H1 (cell line): ENCODE measurements at regions not wholly inside any gene's neighbourhood (a gene's known extent, or its start where the extent isn't known, plus 50 kb on each side); places are given as distances from the start of the nearest gene placed in this dataset.

Source experiments
- CTCF ChIA-PET: fragments of 300-600 bp; sonication (Branson Sonifier 250); formaldehyde crosslinking; loops from one replicate; lab custom pipeline; 2021; ENCODE audit not compliant: partially characterized antibody; lab: Charles Lee
- POLR2A ChIA-PET: fragments of 300-600 bp; sonication (Branson Sonifier 250); formaldehyde crosslinking; loops from one replicate; lab custom pipeline; 2021; ENCODE audit warnings: inconsistent platforms; ENCODE audit not compliant: partially characterized antibody; lab: Charles Lee
- DNase-seq, 2 experiments: peaks; one replicate each; pipeline versions ENCODE4 v3.0.0 to v3.0.0-alpha.2; 2010 to 2022; ENCODE audit warnings: low spot score in 2 of 2, low read depth in 1 of 2, mixed read lengths in 1 of 2
- FAIRE-seq: peaks from 2 replicates; lab custom pipeline; 2011; peaks lifted over from hg19 to GRCh38; lab: Jason Lieb, UNC
- H2AFZ ChIP-seq: 2 replicates; pipeline ENCODE4 v1.8.1; 2012; ENCODE audit warnings: low read length, inconsistent platforms
- H2AK5ac ChIP-seq: 2 replicates; pipeline ENCODE4 v1.6.1; 2013; ENCODE audit warnings: low read depth, low read length
- H2BK120ac ChIP-seq: replicated peaks from 2 replicates; pipeline ENCODE3; 2013; ENCODE audit warnings: low read depth, low read length, inconsistent platforms
- H2BK12ac ChIP-seq: 2 replicates; pipeline ENCODE4 v1.6.1; 2013; ENCODE audit warnings: low read depth, low read length
- H2BK15ac ChIP-seq: 2 replicates; pipeline ENCODE4 v1.6.1; 2013; ENCODE audit warnings: low read length
- H2BK20ac ChIP-seq: 2 replicates; pipeline ENCODE4 v1.6.1; 2013; ENCODE audit warnings: low read length
- H2BK5ac ChIP-seq: 2 replicates; pipeline ENCODE4 v1.6.1; 2013; ENCODE audit warnings: low read depth, low read length
- H3K14ac ChIP-seq: 2 replicates; pipeline ENCODE4 v1.6.1; 2013; ENCODE audit warnings: inconsistent platforms; ENCODE audit not compliant: insufficient read length
- H3K18ac ChIP-seq: 2 replicates; pipeline ENCODE4 v1.6.1; 2013; ENCODE audit warnings: low read length; ENCODE audit errors: extremely low read depth
- H3K23ac ChIP-seq: 2 replicates; pipeline ENCODE4 v1.6.1; 2013; ENCODE audit warnings: inconsistent platforms; ENCODE audit not compliant: insufficient read length
- H3K23me2 ChIP-seq: 2 replicates; pipeline ENCODE4 v1.6.1; 2013; ENCODE audit warnings: low read depth, low read length
- H3K27ac ChIP-seq: 2 replicates; pipeline ENCODE4 v1.6.1; 2011; ENCODE audit warnings: low read depth, low read length, inconsistent platforms
- H3K27me3 ChIP-seq, 4 experiments: replicated peaks in 1 of 4; 1 replicate in 1 of 4; 2 replicates in 3 of 4; pipeline versions ENCODE4 v1.6.1 to v1.8.1; 2011 to 2013; ENCODE audit warnings: low read length in 3 of 4, mild to moderate bottlenecking in 3 of 4, inconsistent platforms in 2 of 4, mixed read lengths in 2 of 4, moderate library complexity in 1 of 4; ENCODE audit not compliant: control insufficient read depth in 3 of 4, insufficient read depth in 3 of 4; ENCODE audit errors: extremely low read depth in 1 of 4
- H3K36me3 ChIP-seq, 4 experiments: 2 replicates each; pipeline versions ENCODE4 v1.6.1 to v1.8.1; 2011 to 2013; ENCODE audit warnings: mild to moderate bottlenecking in 4 of 4, low read length in 3 of 4, moderate library complexity in 2 of 4, control low read depth in 1 of 4, inconsistent platforms in 1 of 4; ENCODE audit not compliant: insufficient read depth in 4 of 4, control insufficient read depth in 2 of 4
- H3K4ac ChIP-seq: replicated peaks from 2 replicates; pipeline ENCODE3; 2013; ENCODE audit warnings: low read length, low read depth, mixed read lengths, inconsistent platforms; ENCODE audit not compliant: insufficient read length
- H3K4me1 ChIP-seq, 4 experiments: replicated peaks in 1 of 4; 1 replicate in 1 of 4; 2 replicates in 3 of 4; pipeline versions ENCODE4 v1.6.1 to v1.8.1; 2011 to 2013; ENCODE audit warnings: low read length in 3 of 4, inconsistent platforms in 2 of 4, mixed read lengths in 1 of 4; ENCODE audit not compliant: insufficient read depth in 4 of 4, control insufficient read depth in 3 of 4
- H3K4me2 ChIP-seq, 2 experiments: 2 replicates each; pipeline versions ENCODE4 v1.6.1 to v1.8.1; 2011 to 2013; ENCODE audit warnings: low read depth in 2 of 2, low read length in 2 of 2, control low read depth in 1 of 2, inconsistent platforms in 1 of 2, mild to moderate bottlenecking in 1 of 2; ENCODE audit not compliant: insufficient read depth in 1 of 2
- H3K4me3 ChIP-seq, 4 experiments: fragments of 200-600, 300-600 bp in 1 of 4; sonication (generic), shearing (Covaris generic), sonication (Bioruptor Twin) in 1 of 4; 2 replicates each; pipeline versions ENCODE4 v1.5.1 to v1.8.1; 2011 to 2016; ENCODE audit warnings: low read length in 4 of 4, low read depth in 3 of 4, control low read depth in 2 of 4, inconsistent platforms in 2 of 4, mild to moderate bottlenecking in 2 of 4, mixed read lengths in 1 of 4, moderate library complexity in 1 of 4; ENCODE audit not compliant: insufficient read depth in 2 of 4; ENCODE audit errors: extremely low read depth in 1 of 4
- H3K56ac ChIP-seq: replicated peaks from 2 replicates; pipeline ENCODE3; 2013; ENCODE audit warnings: low read depth, mild to moderate bottlenecking, mixed read lengths, low read length, inconsistent platforms; ENCODE audit not compliant: insufficient read length
- H3K79me1 ChIP-seq: 2 replicates; pipeline ENCODE4 v1.6.1; 2013; ENCODE audit warnings: low read depth, low read length, control low read depth
- H3K79me2 ChIP-seq, 2 experiments: 2 replicates each; pipeline versions ENCODE4 v1.6.1 to v1.8.1; 2012 to 2013; ENCODE audit warnings: low read length in 2 of 2, mild to moderate bottlenecking in 2 of 2, inconsistent platforms in 1 of 2; ENCODE audit not compliant: insufficient read depth in 2 of 2, control insufficient read depth in 1 of 2
- H3K9ac ChIP-seq, 4 experiments: replicated peaks in 1 of 4; 1 replicate in 1 of 4; 2 replicates in 3 of 4; pipeline versions ENCODE4 v1.6.1 to v1.8.1; 2011 to 2013; ENCODE audit warnings: low read depth in 3 of 4, low read length in 3 of 4, control low read depth in 2 of 4, mild to moderate bottlenecking in 2 of 4, moderate library complexity in 2 of 4, inconsistent platforms in 1 of 4; ENCODE audit errors: extremely low read depth in 1 of 4
- H3K9me3 ChIP-seq, 2 experiments: 2 replicates each; pipeline versions ENCODE4 v1.6.1 to v1.8.1; 2012 to 2013; ENCODE audit warnings: mild to moderate bottlenecking in 2 of 2, moderate library complexity in 2 of 2, control low read depth in 1 of 2, inconsistent platforms in 1 of 2, low read depth in 1 of 2, low read length in 1 of 2, mixed read lengths in 1 of 2; ENCODE audit not compliant: insufficient read depth in 2 of 2
- H4K20me1 ChIP-seq, 2 experiments: replicated peaks in 1 of 2; 2 replicates each; pipeline versions ENCODE3 to v1.8.1; 2011 to 2013; ENCODE audit warnings: inconsistent platforms in 2 of 2, low read length in 2 of 2, mild to moderate bottlenecking in 1 of 2; ENCODE audit not compliant: insufficient read depth in 2 of 2, control insufficient read depth in 1 of 2
- H4K5ac ChIP-seq: 2 replicates; pipeline ENCODE4 v1.6.1; 2013; ENCODE audit warnings: low read length, low read depth, mixed read lengths, inconsistent platforms; ENCODE audit not compliant: insufficient read length
- H4K8ac ChIP-seq: 2 replicates; pipeline ENCODE4 v1.8.0; 2013; ENCODE audit warnings: mild to moderate bottlenecking, moderate library complexity, low read length, inconsistent platforms; ENCODE audit not compliant: insufficient read depth; ENCODE audit errors: extremely low read depth
- H4K91ac ChIP-seq: replicated peaks from 2 replicates; pipeline ENCODE3; 2013; ENCODE audit warnings: low read length, mixed read lengths, inconsistent platforms; ENCODE audit not compliant: insufficient read length
- ATF2 ChIP-seq: IDR thresholded peaks from 2 replicates; pipeline ENCODE4 v1.6.1; 2012; ENCODE audit warnings: low read length, inconsistent platforms
- BACH1 ChIP-seq: IDR thresholded peaks from 2 replicates; pipeline ENCODE4 v1.6.1; 2012; ENCODE audit warnings: low read length, improper control_type of control experiment
- EGR1 ChIP-seq: IDR thresholded peaks from 2 replicates; pipeline ENCODE4 v1.6.1; 2011; ENCODE audit warnings: low read depth, low read length, borderline replicate concordance
- GABPA ChIP-seq: IDR thresholded peaks from 2 replicates; pipeline ENCODE4 v1.6.1; 2011; ENCODE audit warnings: mild to moderate bottlenecking, low read length, moderate library complexity, borderline replicate concordance; ENCODE audit not compliant: insufficient read depth
- HDAC2 ChIP-seq, 2 experiments: fragments of 300-600 bp in 1 of 2; sonication (generic) in 1 of 2; IDR thresholded peaks; 2 replicates each; pipeline ENCODE4 v1.6.1; 2011 to 2012; ENCODE audit warnings: low read depth in 2 of 2, low read length in 2 of 2, mild to moderate bottlenecking in 2 of 2, moderate library complexity in 2 of 2, borderline replicate concordance in 1 of 2, inconsistent platforms in 1 of 2
- POLR2A ChIP-seq, 2 experiments: IDR thresholded peaks; 1 replicate in 1 of 2; 2 replicates in 1 of 2; pipeline ENCODE4 v1.6.1; 2011; ENCODE audit warnings: low read depth in 2 of 2, low read length in 2 of 2, mild to moderate bottlenecking in 2 of 2; ENCODE audit errors: control extremely low read depth in 1 of 2
- POLR2AphosphoS5 ChIP-seq: IDR thresholded peaks from 2 replicates; pipeline ENCODE4 v1.6.1; 2011; ENCODE audit warnings: low read depth, low read length
- RFX5 ChIP-seq: IDR thresholded peaks from 2 replicates; pipeline ENCODE4 v1.6.1; 2011; ENCODE audit warnings: low read depth, low read length, improper control_type of control experiment, borderline replicate concordance
- SAP30 ChIP-seq: fragments of 300-600 bp; sonication (generic); IDR thresholded peaks from 2 replicates; pipeline ENCODE4 v1.7.1; 2012; ENCODE audit warnings: low read length, moderate library complexity, mild to moderate bottlenecking, inconsistent platforms; ENCODE audit not compliant: insufficient read depth, insufficient replicate concordance
- SP1 ChIP-seq: IDR thresholded peaks from 2 replicates; pipeline ENCODE4 v1.6.1; 2011; ENCODE audit warnings: low read depth, low read length
- TEAD4 ChIP-seq: IDR thresholded peaks from 2 replicates; pipeline ENCODE4 v1.6.1; 2012; ENCODE audit warnings: low read depth, low read length, inconsistent platforms, mixed read lengths
- ZNF274 ChIP-seq: IDR thresholded peaks from 2 replicates; pipeline ENCODE4 v1.7.0; 2012; ENCODE audit warnings: low read length, borderline replicate concordance; ENCODE audit errors: extremely low read depth
- WGBS, 2 experiments: shearing (Covaris generic) in 1 of 2; methylation state at CpG; one replicate each; pipeline versions ENCODE4 v1.1.6 to v1.1.7; 2013 to 2015; ENCODE audit warnings: low lambda C conversion rate in 2 of 2, mixed read lengths in 2 of 2, inconsistent platforms in 1 of 2, low coverage in 1 of 2, missing lambda C conversion rate in 1 of 2; ENCODE audit not compliant: insufficient replicate concordance in 2 of 2, insufficient coverage in 1 of 2, insufficient read length in 1 of 2; ENCODE audit errors: extremely low coverage in 1 of 2, missing lambda C conversion rate in 1 of 2; 5-methylcytosine and 5-hydroxymethylcytosine counted together

GRCh38 chr2:83017366-83018090 lies 1441.6 kb downstream of the SUCLG1 start:
- Histone ChIP-seq H3K36me3 (no peaks in the 10 kb centered on the region), H4K20me1 (no peaks in the 10 kb centered on the region), H3K9ac (no peak overlapping the region), H3K27ac (no peak overlapping the region), H3K4me2 (no peak overlapping the region), H2BK15ac (no peak overlapping the region), H2AFZ (no peak overlapping the region; the same call in 1 of the 2 replicates), H2BK20ac (no peak overlapping the region), H4K91ac (no peak overlapping the region), H3K4ac (no peak overlapping the region), H2AK5ac (no peak overlapping the region), H3K27me3 (no peaks in the 10 kb centered on the region), H3K4me1 (no peaks in the 10 kb centered on the region; a peak in 1 of 7 replicates), H2BK120ac (no peak overlapping the region), H3K9me3 (no peaks in the 10 kb centered on the region), H3K23me2 (no peaks in the 10 kb centered on the region), H3K56ac (no peak overlapping the region), H4K8ac (no peak overlapping the region), H4K5ac (no peak overlapping the region), H2BK12ac (no peak overlapping the region), H3K18ac (no peak overlapping the region), H3K23ac (no peak overlapping the region), H3K4me3 (no peak overlapping the region), H3K79me1 (no peaks in the 10 kb centered on the region), H3K79me2 (no peaks in the 10 kb centered on the region), H2BK5ac (no peak overlapping the region), H3K14ac (no peak overlapping the region)
- POLR2A ChIA-PET, result no interaction called here
- WGBS, 2 experiments, result 91% methylated on average over 2 of the region's 2 CpGs; no CpG with 5 or more reads in 1 of the 2 experiments
- CTCF ChIA-PET, result interaction anchor here (0.5 kb wide), 1 partner anchor 15 kb away, joined by 3 read pairs; no protein-coding TSS in a partner anchor
- no peak for FAIRE-seq
- DNase-seq, result no peak
- TF ChIP-seq SP1 (no peak), RFX5 (no peak), GABPA (no peak), ZNF274 (no peak), HDAC2 (IDR thresholded peaks at IDR 0.05; ENCODE audit: borderline replicate concordance in 1 of 2, low read depth in 2 of 2, low read length in 2 of 2) (no peak), BACH1 (no peak), SAP30 (no peak), ATF2 (no peak), POLR2A (IDR thresholded peaks at IDR 0.05; ENCODE audit: control extremely low read depth in 1 of 2, low read depth in 2 of 2, low read length in 2 of 2) (no peak), EGR1 (no peak), TEAD4 (no peak), POLR2AphosphoS5 (no peak)
